ENCODE measurements at regions not wholly inside any gene's neighbourhood (a gene's known extent, or its start where the extent isn't known, plus 50 kb on each side); places are given as distances from the start of the nearest gene placed in this dataset.

- peak; percentile 32 for DNase-seq (ENCODE audit: extremely low read depth, insufficient read length)
- peak; percentile 52 for TF ChIP-seq CTCF (IDR thresholded peaks at IDR 0.05; ENCODE audit: insufficient read depth, low read length, poor library complexity, severe bottlenecking)
- no peak overlapping the region for H3K4me3 ChIP-seq (replicated peaks; ENCODE audit: low read depth, low read length)
- H3K27me3 ChIP-seq (replicated peaks; ENCODE audit: control insufficient read depth, insufficient read depth, low read length) = peaks cover 2% of the 10 kb centered on the region
- no peaks in the 10 kb centered on the region for H3K36me3 ChIP-seq (ENCODE audit: control insufficient read depth, insufficient read depth, low read length)
Measured at GRCh38 chr2:7427293-7428060, 510.3 kb downstream of the RNF144A start.

GRCh38 chr2:7428454-7429204 lies 511.4 kb downstream of the RNF144A start:
- no peak for DNase-seq (ENCODE audit: extremely low read depth, insufficient read length)
- Histone ChIP-seq H3K27me3 (replicated peaks; ENCODE audit: control insufficient read depth, insufficient read depth, low read length) (peaks cover 2% of the 10 kb centered on the region), H3K36me3 (ENCODE audit: control insufficient read depth, insufficient read depth, low read length) (no peaks in the 10 kb centered on the region), H3K4me3 (replicated peaks; ENCODE audit: low read depth, low read length) (no peak overlapping the region)
- TF ChIP-seq CTCF (IDR thresholded peaks at IDR 0.05; ENCODE audit: insufficient read depth, low read length, poor library complexity, severe bottlenecking) = no peak

- Histone ChIP-seq H3K4me3 (replicated peaks; ENCODE audit: low read depth, low read length) (no peak overlapping the region), H3K36me3 (ENCODE audit: control insufficient read depth, insufficient read depth, low read length) (no peaks in the 10 kb centered on the region), H3K27me3 (replicated peaks; ENCODE audit: control insufficient read depth, insufficient read depth, low read length) (no peaks in the 10 kb centered on the region; the same call in none of the 2 replicates)
- TF ChIP-seq CTCF (IDR thresholded peaks at IDR 0.05; ENCODE audit: insufficient read depth, low read length, poor library complexity, severe bottlenecking) = no peak
- DNase-seq (ENCODE audit: extremely low read depth, insufficient read length) = no peak
Measured at GRCh38 chr2:7429733-7430132, 512.5 kb downstream of the RNF144A start.

- no peaks in the 10 kb centered on the region; the same call in none of the 2 replicates for H3K27me3 ChIP-seq (replicated peaks; ENCODE audit: control insufficient read depth, insufficient read depth, low read length)
- no peak overlapping the region; the same call in 1 of the 2 replicates for H3K4me3 ChIP-seq (replicated peaks; ENCODE audit: low read depth, low read length)
- no peak for TF ChIP-seq CTCF (IDR thresholded peaks at IDR 0.05; ENCODE audit: insufficient read depth, low read length, poor library complexity, severe bottlenecking)
- H3K36me3 ChIP-seq (ENCODE audit: control insufficient read depth, insufficient read depth, low read length) = no peaks in the 10 kb centered on the region
- DNase-seq (ENCODE audit: extremely low read depth, insufficient read length) = no peak
Measured at GRCh38 chr2:7430421-7430868, 513.2 kb downstream of the RNF144A start.

GRCh38 chr2:7430869-7431641 lies 513.8 kb downstream of the RNF144A start:
- no peak for TF ChIP-seq CTCF (IDR thresholded peaks at IDR 0.05; ENCODE audit: insufficient read depth, low read length, poor library complexity, severe bottlenecking)
- peak; percentile 62 for DNase-seq (ENCODE audit: extremely low read depth, insufficient read length)

More at GRCh38 chr2:7430869-7431641, 513.8 kb downstream of the RNF144A start:
- H3K36me3 ChIP-seq (ENCODE audit: control insufficient read depth, insufficient read depth, low read length) = no peaks in the 10 kb centered on the region
- peak overlapping the region; percentile 37 for H3K4me3 ChIP-seq (replicated peaks; ENCODE audit: low read depth, low read length)
- no peaks in the 10 kb centered on the region; the same call in none of the 2 replicates for H3K27me3 ChIP-seq (replicated peaks; ENCODE audit: control insufficient read depth, insufficient read depth, low read length)
